NT2/D1 (cell line): ENCODE measurements at regions not wholly inside any gene's neighbourhood (a gene's known extent, or its start where the extent isn't known, plus 50 kb on each side); places are given as distances from the start of the nearest gene placed in this dataset.

Experiments used
- DNase-seq: peaks from one replicate; pipeline ENCODE4 v3.0.0-alpha.2; 2011; ENCODE audit warnings: low read depth, low spot score
- H3K27me3 ChIP-seq: 2 replicates; pipeline ENCODE4 v1.6.0; 2011; ENCODE audit warnings: mild to moderate bottlenecking; ENCODE audit not compliant: insufficient read length, insufficient read depth
- H3K36me3 ChIP-seq: 2 replicates; pipeline ENCODE4 v1.6.1; 2011; ENCODE audit warnings: mild to moderate bottlenecking, low read length, mixed read lengths; ENCODE audit not compliant: insufficient read depth, insufficient read length
- H3K4me1 ChIP-seq: 2 replicates; pipeline ENCODE4 v1.5.1; 2011; ENCODE audit not compliant: insufficient read depth, insufficient read length
- H3K4me3 ChIP-seq: 2 replicates; pipeline ENCODE4 v1.5.1; 2011; ENCODE audit warnings: low read depth; ENCODE audit not compliant: insufficient read length
- H3K9ac ChIP-seq: 2 replicates; pipeline ENCODE4 v1.6.0; 2011; ENCODE audit warnings: low read depth; ENCODE audit not compliant: insufficient read length
- H3K9me3 ChIP-seq: 2 replicates; pipeline ENCODE4 v1.5.1; 2011; ENCODE audit warnings: mild to moderate bottlenecking, low read length; ENCODE audit not compliant: insufficient read depth
- SUZ12 ChIP-seq: IDR thresholded peaks from 2 replicates; pipeline ENCODE4 v1.6.1; 2011; ENCODE audit not compliant: insufficient read length, insufficient read depth; ENCODE audit errors: extremely low read depth
- YY1 ChIP-seq: IDR thresholded peaks from 2 replicates; pipeline ENCODE4 v1.6.1; 2011; ENCODE audit not compliant: insufficient read length, insufficient read depth
- ZNF274 ChIP-seq: IDR thresholded peaks from 2 replicates; pipeline ENCODE4 v1.6.1; 2011; ENCODE audit warnings: mild to moderate bottlenecking, low read depth, low read length

- no peak overlapping the region for H3K9ac ChIP-seq
- no peaks in the 10 kb centered on the region for H3K4me1 ChIP-seq
- H3K4me3 ChIP-seq: no peak overlapping the region
- TF ChIP-seq SUZ12: no peak
- no peak for TF ChIP-seq YY1
- TF ChIP-seq ZNF274: no peak
- no peaks in the 10 kb centered on the region for H3K27me3 ChIP-seq
- DNase-seq: no peak
- no peaks in the 10 kb centered on the region for H3K9me3 ChIP-seq
- H3K36me3 ChIP-seq: no peaks in the 10 kb centered on the region
Measured at GRCh38 chr1:172882385-172882784, 168.4 kb downstream of the TNFSF18 start.

GRCh38 chr1:172882791-172883386 is 167.9 kb downstream of the TNFSF18 start:
- Histone ChIP-seq H3K27me3 (no peaks in the 10 kb centered on the region), H3K4me3 (no peak overlapping the region), H3K9me3 (no peaks in the 10 kb centered on the region), H3K9ac (no peak overlapping the region), H3K4me1 (no peaks in the 10 kb centered on the region), H3K36me3 (no peaks in the 10 kb centered on the region)
- no peak for DNase-seq
- TF ChIP-seq SUZ12: no peak
- TF ChIP-seq ZNF274: no peak
- TF ChIP-seq YY1: no peak

DNA sequence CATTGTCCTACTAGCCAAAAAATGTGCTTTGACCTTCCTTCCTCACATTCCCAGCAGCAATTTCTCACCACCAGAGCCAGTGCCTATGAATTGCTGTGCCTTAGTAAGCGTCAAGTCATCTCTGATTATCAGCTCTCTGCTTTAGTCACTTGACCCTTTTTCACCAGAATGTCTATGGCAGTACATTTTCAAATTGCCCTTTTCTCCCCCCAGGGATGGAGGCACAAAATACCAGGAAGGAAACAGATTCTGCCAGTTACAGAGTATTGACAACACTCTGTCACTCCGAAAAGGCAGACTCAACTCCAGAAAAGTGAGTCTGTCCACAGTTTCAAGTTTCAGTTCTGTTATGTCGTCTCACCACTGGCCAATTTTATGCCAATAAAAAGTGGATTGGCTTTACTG is 167.4 kb downstream of the TNFSF18 start:
- no peaks in the 10 kb centered on the region for H3K36me3 ChIP-seq
- TF ChIP-seq ZNF274 (no peak), SUZ12 (no peak), YY1 (no peak)
- H3K4me1 ChIP-seq: no peaks in the 10 kb centered on the region
- H3K9me3 ChIP-seq: no peaks in the 10 kb centered on the region
- no peaks in the 10 kb centered on the region for H3K27me3 ChIP-seq
- no peak overlapping the region for H3K4me3 ChIP-seq
- H3K9ac ChIP-seq: no peak overlapping the region
- DNase-seq: no peak

- no peaks in the 10 kb centered on the region for H3K9me3 ChIP-seq
- TF ChIP-seq ZNF274: no peak
- no peak for TF ChIP-seq SUZ12
- no peak for TF ChIP-seq YY1
- no peaks in the 10 kb centered on the region for H3K36me3 ChIP-seq
- no peak for DNase-seq
- H3K4me3 ChIP-seq: no peak overlapping the region
- H3K27me3 ChIP-seq: no peaks in the 10 kb centered on the region
- H3K9ac ChIP-seq: no peak overlapping the region
- H3K4me1 ChIP-seq: no peaks in the 10 kb centered on the region
Measured at GRCh38 chr1:172883844-172884243, 166.9 kb downstream of the TNFSF18 start.

- Histone ChIP-seq H3K9me3 (no peaks in the 10 kb centered on the region), H3K27me3 (no peaks in the 10 kb centered on the region), H3K4me1 (no peaks in the 10 kb centered on the region), H3K4me3 (no peak overlapping the region), H3K9ac (no peak overlapping the region), H3K36me3 (no peaks in the 10 kb centered on the region)
- DNase-seq: no peak
- no peak for TF ChIP-seq SUZ12
- TF ChIP-seq ZNF274: no peak
- TF ChIP-seq YY1: no peak
Measured at GRCh38 chr1:172885411-172885810, 165.3 kb downstream of the TNFSF18 start.

DNA sequence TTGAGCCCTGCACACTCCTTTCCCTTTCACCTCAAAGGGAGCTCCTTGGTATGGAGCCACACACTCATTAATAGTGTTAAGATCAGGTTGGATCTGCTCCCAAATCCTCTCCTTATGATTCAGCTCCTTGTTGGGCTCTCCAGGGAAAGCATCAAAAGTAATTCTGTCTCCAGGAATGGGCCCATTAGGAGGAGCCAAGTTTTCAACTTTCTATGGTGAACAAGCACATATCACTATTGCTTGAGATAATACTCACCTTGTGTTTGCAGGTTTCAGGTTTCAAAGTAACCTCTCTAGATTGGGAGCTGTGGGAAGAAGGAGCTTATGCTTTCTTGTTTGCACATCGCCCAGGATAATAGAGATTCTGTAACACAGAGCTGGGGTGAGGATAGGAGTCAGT is 164.8 kb downstream of the TNFSF18 start:
- no peak for TF ChIP-seq YY1
- no peak for TF ChIP-seq ZNF274
- TF ChIP-seq SUZ12: no peak
- Histone ChIP-seq H3K9me3 (no peaks in the 10 kb centered on the region), H3K9ac (no peak overlapping the region), H3K36me3 (no peaks in the 10 kb centered on the region), H3K27me3 (no peaks in the 10 kb centered on the region), H3K4me3 (no peak overlapping the region), H3K4me1 (no peaks in the 10 kb centered on the region)
- no peak for DNase-seq

- TF ChIP-seq YY1 (no peak), SUZ12 (no peak), ZNF274 (no peak)
- H3K36me3 ChIP-seq: no peaks in the 10 kb centered on the region
- no peaks in the 10 kb centered on the region for H3K4me1 ChIP-seq
- no peaks in the 10 kb centered on the region for H3K9me3 ChIP-seq
- H3K27me3 ChIP-seq: no peaks in the 10 kb centered on the region
- H3K4me3 ChIP-seq: no peak overlapping the region
- no peak for DNase-seq
- H3K9ac ChIP-seq: no peak overlapping the region
Measured at GRCh38 chr1:172887162-172887561, 163.6 kb downstream of the TNFSF18 start.
